Adrenal gland (tissue), 5 donors: ENCODE measurements at regions not wholly inside any gene's neighbourhood (a gene's known extent, or its start where the extent isn't known, plus 50 kb on each side); places are given as distances from the start of the nearest gene placed in this dataset.

Experiments used
- POLR2A ChIP-seq, 2 donors: fragments of 450-650 bp; IDR thresholded peaks; one replicate each; pipeline ENCODE4 v1.6.1; 2017; ENCODE audit warnings: antibody characterized with exemption in 2 of 2, mild to moderate bottlenecking in 2 of 2, moderate library complexity in 1 of 2
- TF ChIP-seq, protein P1 (sequence below), 6 experiments: fragments of 450-650 bp in 4 of 6; fragments of 200-600 bp in 2 of 6; sonication (generic) in 1 of 6; IDR thresholded peaks; 1 replicate in 5 of 6; 2 replicates in 1 of 6; pipeline versions ENCODE4 v1.5.1 to v1.8.0; 2016 to 2021; ENCODE audit warnings: antibody characterized with exemption in 6 of 6, mild to moderate bottlenecking in 2 of 6, moderate library complexity in 1 of 6
- donor health status: DM: no; HTN: no; CAD: no.

GRCh38 chr2:180141600-180141999 lies 134.5 kb upstream of the CWC22 start:
- TF ChIP-seq, protein P1, sequence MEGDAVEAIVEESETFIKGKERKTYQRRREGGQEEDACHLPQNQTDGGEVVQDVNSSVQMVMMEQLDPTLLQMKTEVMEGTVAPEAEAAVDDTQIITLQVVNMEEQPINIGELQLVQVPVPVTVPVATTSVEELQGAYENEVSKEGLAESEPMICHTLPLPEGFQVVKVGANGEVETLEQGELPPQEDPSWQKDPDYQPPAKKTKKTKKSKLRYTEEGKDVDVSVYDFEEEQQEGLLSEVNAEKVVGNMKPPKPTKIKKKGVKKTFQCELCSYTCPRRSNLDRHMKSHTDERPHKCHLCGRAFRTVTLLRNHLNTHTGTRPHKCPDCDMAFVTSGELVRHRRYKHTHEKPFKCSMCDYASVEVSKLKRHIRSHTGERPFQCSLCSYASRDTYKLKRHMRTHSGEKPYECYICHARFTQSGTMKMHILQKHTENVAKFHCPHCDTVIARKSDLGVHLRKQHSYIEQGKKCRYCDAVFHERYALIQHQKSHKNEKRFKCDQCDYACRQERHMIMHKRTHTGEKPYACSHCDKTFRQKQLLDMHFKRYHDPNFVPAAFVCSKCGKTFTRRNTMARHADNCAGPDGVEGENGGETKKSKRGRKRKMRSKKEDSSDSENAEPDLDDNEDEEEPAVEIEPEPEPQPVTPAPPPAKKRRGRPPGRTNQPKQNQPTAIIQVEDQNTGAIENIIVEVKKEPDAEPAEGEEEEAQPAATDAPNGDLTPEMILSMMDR (IDR thresholded peaks at IDR 0.05): no peak
- no peak for TF ChIP-seq POLR2A (IDR thresholded peaks at IDR 0.05)
